GM18867 (cell line): ENCODE measurements at regions not wholly inside any gene's neighbourhood (a gene's known extent, or its start where the extent isn't known, plus 50 kb on each side); places are given as distances from the start of the nearest gene placed in this dataset.
"Not testable (repeated sequence)": the region's sequence is repeated elsewhere in the genome, so short reads cannot be mapped to it uniquely, and the experiment has no call there.

ENCODE experiments used
- ATAC-seq: cut with Tn5 transposase; IDR thresholded peaks from one replicate; pipeline ENCODE4 v1.9.1; 2021; ENCODE audit warnings: mild to moderate bottlenecking, moderate library complexity; ENCODE audit not compliant: unreplicated experiment

DNA sequence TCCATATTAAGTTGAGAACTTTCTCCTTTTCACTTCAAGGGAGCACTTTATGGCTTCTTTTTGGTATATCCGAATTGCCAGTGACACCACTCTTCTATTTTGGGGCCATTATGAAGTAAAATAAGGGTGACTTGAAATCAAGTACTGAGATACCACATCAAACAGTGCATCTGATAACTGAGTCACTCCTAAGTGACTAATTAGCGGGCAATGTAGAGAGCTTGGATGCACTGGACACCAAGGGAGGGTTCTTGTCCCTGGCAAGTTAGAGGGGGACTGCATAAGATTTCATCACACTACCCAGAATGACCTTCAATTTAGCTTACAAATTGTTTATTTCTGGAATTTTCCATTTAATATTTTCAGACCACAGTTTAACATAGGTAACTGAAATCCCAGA lies 813.9 kb upstream of the CDH10 start:
- ATAC-seq = no peak

DNA sequence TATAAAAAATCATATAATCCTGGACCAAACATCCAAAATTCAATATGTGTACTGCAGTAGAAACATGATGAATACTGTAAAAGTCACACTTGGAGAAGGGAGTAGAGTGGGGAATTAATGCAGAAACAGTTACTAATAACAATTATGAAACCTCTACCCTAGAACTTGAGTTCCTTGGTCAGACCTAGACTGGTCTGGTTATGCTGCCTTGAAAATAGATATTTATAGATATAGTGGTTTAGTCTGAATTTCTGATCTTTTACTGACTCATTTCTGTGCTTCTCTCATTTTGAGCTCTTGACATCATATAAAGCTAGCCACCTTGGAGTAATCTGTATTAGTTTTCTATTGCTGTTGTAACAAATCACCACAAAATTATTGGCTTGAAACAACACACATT lies 808.7 kb upstream of the CDH10 start:
- ATAC-seq = no peak

DNA sequence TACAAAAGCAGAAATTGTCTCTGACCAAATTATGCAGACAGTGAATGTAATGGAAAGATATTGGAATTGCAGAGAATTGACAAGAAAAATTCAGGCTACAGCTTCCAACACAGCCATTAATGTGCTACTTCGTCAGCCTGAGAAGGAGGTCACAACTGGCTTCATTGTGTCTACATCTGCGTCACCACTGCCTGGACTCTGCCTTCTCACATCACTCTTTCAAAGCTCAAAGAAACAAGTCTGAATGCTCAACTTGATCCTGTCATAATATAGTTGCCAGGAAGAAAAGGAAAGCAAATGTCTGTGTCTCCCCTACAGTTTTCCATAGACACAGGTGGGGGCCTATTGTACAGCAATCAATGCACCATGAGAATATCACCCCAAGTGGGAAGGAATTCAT lies 806.5 kb upstream of the CDH10 start:
- no peak for ATAC-seq

DNA sequence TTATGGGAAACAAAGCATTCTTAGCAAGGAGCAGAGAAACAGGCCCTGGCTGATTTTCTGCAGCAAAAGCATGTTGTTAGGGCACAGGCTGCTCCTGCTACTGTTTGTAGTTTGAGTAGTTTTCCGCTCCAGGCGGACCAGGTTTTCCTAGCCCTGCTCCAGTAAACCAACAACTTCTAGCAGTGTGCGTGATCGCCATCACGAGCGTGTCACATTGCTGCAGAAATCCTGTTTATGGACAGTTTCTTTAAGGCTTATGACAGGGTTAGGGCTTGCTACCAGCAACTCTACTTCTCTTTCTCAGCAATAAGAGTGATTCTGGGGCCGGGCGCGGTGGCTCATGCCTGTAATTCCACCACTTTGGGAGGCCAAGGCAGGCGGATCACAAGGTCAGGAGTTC lies 803.9 kb upstream of the CDH10 start:
- no peak for ATAC-seq

DNA sequence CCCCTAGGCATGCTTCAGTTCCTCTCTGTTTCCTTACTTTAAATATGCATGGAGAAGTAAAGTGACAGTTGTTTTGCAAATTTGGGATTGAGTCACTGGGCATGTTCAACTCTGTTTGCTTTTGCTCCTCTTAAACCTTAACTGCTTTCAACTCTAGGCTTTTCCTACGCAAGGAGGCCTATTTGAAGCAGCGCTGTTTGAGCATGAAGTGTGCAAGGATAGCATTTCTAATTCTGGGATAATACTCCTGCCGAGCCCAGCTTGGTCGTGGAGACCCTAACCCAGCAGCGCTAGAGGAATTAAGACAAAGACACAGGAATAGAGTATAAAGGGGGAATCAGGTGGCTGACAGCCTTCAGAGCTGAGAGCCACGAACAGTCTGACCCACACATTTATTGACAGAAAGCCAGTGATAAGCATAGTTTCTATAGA lies 803.4 kb upstream of the CDH10 start:
- no peak for ATAC-seq

DNA sequence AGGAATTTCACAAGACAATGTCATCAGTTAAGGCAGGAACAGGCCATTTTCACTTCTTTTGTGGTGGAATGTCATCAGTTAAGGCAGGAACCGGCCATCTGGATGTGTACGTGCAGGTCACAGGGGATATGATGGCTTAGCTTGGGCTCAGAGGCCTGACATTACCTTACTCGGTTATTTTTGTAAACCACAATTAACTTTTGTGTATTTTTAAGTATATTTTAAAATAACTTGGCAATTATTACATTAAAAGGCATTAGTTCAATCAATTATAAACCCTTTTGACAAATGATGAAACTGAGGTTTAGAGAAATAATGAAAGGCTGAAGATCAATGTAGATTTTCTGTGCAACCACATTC lies 801.3 kb upstream of the CDH10 start:
- not testable (repeated sequence) for ATAC-seq

DNA sequence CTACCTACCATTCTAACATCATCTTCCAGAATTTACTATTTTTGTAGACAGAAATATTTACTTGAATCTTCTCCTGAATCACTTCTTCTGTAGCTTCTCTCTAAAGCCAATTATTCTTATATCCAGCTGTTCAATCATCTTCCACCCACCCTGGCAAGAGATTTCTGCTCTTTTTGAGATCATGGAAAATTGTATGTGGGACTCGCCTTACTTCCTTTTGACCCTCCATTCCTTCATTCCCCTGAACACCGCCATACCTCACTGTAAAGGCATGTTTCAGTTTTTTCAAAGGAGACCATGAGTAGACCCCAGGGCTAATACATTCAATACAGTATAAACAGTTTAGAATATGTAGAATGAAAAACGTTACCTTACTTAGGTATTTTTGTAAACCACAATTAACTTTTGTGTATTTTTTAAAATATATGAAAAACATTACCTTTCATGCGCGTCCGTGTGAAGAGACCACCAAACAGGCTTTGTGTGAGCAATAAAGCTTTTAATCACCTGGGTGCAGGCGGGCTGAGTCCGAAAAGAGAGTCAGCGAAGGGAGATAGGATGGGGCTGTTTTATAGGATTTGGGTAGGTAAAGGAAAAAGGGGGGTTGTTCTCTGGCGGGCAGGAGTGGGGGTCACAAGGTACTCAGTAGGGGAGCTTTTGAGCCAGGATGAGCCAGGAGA lies 800.7 kb upstream of the CDH10 start:
- ATAC-seq = not testable (repeated sequence)

DNA sequence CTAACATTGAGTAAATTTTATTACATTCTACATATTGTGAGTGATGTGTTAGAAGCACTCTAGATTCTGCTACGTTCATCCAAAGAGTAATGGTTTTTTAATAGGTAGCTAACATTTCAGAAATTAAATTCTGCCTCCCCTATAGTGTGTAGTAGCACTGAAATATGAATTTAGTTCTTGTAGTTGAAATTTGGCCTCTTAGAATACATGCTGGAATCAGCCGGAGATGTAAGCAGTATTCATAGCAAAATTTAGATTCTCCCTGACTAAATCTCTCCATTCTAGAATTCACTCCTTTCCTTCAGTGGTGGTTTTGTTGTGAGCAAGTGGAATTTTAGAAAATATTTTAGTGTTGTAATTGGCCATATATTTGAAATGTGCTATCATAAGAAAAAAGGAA lies 799.9 kb upstream of the CDH10 start:
- ATAC-seq = no peak

DNA sequence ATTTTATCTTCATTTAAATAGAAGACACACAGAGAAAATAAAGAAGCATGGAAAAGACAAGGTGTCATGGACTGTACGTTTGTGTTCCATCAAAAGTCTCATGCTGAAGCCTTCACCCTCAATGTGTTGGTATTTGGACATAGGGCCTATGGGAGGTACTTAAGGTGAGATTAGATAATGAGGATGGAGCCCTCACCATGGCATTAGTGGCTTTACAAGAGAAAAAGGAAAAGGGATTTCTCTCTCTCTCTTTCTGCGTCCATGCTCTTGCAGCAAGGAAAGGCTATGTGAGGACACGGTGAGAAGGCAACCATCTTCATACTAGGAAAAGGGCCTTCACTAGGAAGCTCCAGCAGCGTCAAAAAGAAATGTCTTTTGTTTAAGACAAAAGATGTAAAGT lies 797.0 kb upstream of the CDH10 start:
- no peak for ATAC-seq

DNA sequence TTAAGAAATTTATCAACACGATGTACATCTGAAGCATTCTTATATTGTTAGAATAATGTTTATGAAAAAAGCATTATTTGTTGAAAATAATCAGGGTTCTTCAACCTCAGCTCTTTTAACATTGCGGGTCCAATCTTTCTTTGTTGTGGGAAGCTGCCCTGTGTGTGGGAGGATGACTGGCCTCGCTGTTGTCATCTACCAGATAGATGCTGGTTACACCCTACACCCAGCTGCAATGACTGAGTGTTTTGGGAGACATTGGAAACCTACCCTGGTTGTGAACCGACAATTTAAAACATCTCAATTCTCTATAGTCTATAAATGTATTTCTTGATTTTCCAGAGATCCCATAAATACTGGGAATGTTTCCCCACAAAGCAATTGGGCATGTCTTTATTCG lies 794.2 kb upstream of the CDH10 start:
- no peak for ATAC-seq

DNA sequence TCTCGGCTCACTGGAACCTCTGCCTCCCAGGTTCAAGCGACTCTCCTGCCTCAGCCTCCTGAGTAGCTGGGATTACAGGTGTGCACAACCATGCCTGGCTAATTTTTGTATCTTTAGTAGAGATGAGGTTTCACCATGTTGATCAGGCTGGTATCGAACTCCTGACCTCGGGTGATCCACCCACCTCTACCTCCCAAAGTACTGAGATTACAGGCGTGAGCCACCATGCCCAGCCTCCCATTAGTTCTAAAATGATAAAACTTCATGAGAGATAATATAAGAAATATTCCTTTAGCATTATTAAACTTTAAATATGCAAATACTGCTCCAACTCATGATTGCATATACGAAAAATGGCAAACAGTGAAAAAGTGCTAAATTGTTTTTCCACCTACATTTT lies 793.6 kb upstream of the CDH10 start:
- not testable (repeated sequence) for ATAC-seq

DNA sequence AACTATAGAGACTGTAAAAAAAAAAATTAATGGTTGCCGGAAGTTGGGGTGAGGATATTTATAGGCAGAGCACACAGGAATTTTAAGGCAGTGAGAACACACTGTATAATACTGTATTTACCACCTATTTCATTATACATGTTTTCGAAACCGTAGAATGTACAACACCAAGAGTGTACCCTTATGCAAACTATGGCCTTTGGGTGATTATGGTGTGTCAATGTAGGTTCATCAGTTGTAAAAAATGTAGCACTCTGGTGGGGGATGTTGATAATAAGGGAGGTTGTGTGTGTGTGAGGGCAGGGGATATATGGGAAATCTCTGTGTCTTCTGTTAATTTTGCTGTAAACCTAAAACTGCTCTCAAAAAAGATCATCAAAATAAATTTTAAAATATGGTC lies 791.7 kb upstream of the CDH10 start:
- no peak for ATAC-seq

DNA sequence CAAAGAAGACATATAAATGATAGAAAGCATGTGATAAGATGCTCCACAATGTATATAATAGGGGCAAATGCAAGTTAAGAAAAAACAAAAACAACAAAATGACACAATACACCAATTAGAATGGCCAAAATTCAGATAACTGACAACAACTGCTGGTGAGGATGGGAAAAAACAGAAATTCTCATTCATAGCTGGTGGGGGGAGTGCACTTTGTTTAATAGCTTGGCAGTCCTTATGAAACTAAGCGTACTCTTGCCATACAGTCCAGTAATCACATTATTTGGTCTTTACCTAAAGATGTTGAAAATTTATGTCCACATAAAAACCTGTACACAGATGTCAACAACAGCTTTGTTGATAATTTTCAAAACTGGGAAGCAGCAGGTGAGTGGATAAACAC lies 791.1 kb upstream of the CDH10 start:
- ATAC-seq = no peak

DNA sequence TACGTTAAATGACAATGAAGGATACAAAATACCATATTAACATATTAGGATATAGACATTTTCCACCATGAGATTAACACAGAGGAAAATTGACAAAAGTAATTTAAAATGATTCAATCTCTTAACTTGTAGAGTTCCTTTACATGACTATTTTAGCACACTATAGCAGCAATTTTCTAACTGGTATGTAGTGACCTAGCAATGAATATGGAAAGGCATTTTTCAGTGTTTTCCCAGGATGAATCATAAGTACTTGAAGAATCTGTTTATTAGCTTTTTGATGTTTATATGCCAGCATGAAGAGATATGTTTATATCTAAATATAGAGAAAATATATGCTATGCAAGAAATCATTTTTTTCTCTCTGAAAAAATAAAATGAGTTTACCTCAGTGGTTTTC lies 782.5 kb upstream of the CDH10 start:
- no peak for ATAC-seq

DNA sequence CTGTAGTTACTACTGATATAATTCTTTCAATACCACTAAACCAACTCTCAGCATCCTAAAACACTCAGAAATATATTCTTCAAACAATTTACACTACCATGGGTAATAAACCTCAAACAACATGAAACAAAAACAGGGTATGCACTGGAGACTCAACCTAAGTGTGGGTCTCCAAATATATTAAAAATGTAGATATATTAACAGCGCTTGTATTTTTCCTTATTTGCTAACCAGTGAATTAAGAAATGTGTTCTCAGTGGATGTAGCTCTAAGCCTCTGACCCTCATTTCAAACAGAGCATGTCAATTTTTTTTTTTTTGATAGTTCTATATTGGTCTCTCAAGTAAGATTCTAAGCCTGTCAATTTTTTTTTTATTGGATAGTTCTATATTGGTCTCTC lies 778.5 kb upstream of the CDH10 start:
- ATAC-seq = no peak

DNA sequence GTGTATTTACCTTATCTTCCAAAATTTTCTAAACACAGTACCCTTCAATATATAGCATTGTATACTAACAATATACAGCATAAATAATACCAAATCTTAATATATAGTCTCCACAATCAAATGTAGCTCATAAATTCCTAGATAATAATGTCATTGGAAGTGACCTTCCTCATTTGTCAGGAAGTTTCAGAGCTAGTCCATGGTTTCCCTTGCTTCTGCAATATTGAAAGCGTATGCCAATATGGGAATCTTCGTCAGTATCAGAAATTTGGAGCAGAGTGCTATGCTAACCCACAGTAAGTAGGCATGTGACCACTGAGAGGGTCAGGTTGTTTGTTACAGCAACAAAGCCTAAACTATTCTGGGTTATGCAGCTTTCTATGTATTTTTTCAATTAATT lies 774.9 kb upstream of the CDH10 start:
- ATAC-seq = no peak

DNA sequence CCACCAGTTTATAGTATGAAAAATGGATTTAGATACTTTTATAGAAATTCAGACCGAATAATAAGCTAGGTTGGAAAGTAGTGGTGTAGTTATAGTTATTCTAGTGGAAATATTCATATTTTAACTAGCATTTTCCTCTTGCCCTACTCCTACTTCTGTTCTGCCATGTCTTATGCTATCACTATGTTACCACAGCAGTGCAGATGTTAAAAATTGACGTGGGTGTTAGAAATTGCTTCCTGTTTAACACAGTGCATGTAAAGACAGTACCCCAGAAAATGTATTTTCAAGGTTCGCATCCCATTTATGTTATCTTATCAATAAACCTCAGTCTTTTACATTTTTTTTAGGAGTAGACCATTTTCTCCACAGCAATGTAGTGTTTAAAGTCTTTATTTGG lies 774.2 kb upstream of the CDH10 start:
- ATAC-seq = no peak

DNA sequence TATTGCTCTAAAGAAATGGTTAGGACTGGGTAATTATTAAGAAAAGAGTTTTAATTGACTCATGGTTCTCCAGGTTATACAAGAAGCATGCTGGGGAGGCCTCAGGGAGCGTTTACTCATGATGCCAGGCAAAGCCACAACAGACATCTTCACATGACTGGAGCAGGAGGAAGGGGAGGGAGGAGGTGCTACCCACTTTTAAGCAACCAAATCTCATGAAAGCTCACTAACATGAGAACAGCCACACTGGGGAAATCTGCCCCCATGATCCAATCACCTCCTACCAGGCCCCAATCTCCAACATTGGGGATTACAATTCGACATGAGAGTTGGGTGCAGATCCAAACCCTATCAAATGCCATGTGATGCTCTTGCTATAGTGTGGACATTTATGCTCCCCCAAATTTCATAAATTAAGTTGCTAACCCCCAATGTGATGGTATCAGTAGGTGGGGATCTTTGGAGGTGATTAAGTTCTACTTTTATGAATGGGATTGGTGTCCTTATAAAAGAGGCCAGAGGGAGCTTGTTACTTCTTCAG lies 773.6 kb upstream of the CDH10 start:
- no peak for ATAC-seq

DNA sequence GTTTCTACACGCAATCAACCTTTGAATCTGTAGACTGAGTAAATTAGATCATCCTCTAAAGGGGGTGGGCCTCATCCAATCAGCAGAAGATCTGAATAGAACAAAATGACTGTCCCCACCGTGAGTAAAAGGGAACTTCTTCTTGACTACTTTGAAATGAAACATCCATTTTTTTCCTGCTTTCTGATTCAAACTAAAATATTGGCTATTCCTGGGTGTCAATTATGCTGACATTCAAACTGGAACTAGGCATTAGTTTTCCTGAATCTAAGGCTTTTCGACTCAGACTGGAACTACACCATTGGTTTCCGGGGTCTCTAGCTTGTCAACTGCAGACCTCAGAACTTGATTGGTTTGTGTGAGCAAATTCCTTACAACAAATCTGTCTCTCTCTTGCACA lies 772.2 kb upstream of the CDH10 start:
- ATAC-seq = no peak

DNA sequence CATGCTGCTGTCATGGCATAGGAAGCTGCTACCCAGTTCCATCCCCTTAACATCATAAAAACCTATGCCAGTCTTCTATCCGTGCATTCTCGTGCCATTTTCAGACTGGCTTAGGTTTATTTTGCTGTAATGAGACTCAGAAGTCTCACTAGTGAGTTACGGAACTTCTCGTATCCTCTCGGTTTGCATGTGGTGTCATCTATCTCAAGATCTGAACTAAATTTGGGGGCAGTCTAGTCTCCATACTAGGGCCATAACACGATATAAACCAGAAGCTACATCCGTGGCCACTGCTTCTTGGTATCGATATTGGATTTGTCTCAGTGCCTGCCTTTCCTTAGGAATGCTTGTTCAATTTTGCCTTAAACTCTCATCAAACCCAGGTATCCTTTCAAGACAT lies 771.2 kb upstream of the CDH10 start:
- no peak for ATAC-seq

DNA sequence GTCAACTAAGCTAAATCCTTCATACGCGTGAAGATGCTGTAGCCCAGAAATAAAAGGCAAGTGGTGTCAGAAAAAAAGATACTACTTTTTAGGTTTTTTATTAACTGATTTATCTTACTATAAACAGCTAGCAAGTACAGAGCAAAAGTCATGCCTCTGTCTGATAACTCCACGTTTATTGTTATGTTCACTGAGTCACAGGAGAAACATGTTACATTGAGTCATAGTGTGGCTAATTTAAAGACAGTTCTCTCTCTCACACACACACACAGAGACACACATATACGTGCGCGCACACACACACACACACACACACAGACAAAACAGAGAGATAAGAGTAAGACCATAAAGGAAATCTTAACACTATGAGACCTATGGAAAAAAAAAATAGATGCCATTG lies 770.0 kb upstream of the CDH10 start:
- ATAC-seq = no peak

DNA sequence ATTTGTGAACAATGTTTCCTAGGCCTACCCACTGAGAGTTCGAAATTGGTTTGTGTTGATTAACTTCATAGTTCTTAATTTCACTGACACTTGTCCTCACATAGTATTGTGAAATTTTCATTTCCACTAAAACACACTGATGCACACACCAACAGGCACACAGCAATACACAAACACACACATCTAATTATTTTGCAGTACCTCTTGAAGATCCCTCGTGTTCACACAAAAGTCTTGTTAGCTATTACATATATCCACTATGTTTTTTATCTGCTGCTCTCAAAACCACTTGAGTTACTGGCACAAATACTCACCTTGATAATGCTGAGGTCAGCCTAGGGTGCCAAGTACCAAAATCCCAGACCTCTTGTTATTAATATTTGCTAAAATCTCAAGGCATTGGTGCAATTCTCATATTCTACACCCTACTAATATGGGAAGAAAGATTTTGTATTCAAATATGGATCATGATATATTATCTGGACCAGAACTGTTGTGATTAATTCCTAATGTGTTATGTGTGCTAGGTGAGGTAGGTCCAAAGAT lies 767.4 kb upstream of the CDH10 start:
- ATAC-seq = no peak

DNA sequence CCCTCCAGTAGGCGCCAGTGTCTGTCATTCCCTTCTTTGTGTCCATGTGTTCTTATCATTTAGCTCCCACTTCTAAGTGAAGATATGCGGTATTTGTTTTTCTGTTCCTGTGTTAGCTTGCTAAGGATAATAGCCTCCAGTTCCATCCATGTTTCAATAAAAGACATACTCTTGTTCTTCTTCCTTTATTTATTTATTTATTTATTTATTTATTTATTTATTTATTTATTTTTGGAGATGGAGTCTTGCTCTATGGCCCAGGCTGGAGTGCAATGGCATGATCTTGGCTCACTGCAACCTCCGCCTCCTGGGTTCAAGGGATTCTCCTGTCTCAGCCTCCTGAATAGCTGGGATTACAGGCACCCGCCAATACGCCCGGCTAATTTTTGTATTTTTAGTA lies 762.6 kb upstream of the CDH10 start:
- not testable (repeated sequence) for ATAC-seq
